IPS-NIHi11 (cell line): ENCODE measurements at regions not wholly inside any gene's neighbourhood (a gene's known extent, or its start where the extent isn't known, plus 50 kb on each side); places are given as distances from the start of the nearest gene placed in this dataset.
"Not testable (repeated sequence)": the region's sequence is repeated elsewhere in the genome, so short reads cannot be mapped to it uniquely, and the experiment has no call there.

Experiments
- DNase-seq: peaks from one replicate; pipeline ENCODE4 v3.0.0; 2012; ENCODE audit warnings: mixed read lengths, low spot score

DNA sequence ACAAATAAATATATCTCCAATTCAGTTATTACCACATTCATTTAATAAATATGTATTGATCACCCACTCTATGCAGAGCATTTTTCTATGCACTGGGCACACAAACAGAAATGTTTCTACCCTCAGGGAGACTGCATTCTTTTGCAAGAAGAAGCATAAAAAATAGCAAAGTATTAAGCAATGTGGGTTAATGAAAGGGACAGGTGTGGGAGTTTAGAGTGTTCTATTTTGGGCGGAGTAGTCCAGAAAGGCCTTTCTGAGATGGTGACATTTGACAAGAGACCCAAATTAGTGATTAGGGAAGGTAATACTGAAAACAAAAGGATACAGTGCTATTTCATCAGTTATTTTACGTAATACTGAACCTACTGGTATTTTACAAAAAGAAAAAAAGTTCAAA, 394.3 kb upstream of the CHST9 start:
- DNase-seq: no peak

DNA sequence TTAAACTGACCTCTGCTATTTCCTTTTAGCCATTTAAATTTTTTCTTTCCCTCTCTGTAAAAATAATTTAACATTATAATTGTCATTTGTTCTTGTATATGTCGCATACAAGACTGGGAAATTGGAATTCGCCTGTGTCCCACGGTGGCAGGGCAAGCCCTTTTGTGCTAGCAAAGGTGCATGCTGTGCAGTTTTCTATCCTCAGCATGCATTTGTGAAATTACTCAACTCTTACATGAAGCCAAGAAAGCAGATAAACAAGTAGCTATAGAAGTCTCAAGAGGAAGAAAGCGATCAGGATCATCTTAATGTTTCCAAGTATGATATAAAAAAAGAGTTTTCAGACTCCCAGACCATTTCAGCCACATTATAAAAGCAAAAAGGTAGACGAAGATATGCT, 392.6 kb upstream of the CHST9 start:
- DNase-seq: no peak

DNA sequence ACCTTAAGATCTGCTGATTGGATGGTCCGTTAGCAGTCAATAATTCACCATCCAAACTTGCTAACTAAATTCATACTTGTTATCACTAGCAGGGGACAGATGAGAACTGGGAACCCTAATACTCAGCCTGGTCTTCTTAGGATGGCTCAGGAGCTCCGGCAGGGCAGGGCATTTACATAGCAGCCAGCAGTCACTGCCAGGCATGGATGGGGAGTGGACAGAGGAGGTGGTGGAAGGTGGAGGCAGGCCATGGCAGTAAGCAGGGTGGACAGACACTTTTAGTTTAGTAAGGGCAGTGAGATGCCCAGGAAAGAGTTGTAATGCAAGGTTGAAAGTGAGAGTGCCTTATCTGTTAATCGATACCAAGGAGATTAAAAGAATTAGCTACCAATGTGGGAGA, 392.2 kb upstream of the CHST9 start:
- DNase-seq: peak; percentile 16

DNA sequence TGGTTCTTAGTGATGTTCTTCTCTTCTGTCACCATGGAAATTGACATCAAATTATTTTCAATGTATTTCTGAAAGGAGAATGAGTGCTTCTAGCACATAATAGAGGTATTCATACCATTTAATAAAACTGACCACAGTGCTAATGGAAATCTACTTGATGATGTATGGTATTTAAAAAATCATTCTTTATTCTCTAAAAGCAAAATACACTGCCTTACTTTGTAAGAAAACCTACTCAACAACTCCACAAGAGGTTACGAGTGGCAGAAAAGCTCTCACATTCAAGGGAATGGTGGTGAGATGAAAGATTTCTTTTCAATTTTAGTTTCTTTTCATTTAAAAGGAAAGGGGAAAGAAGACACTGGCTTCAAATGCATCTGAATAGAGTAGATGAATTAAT, 382.3 kb upstream of the CHST9 start:
- no peak for DNase-seq

DNA sequence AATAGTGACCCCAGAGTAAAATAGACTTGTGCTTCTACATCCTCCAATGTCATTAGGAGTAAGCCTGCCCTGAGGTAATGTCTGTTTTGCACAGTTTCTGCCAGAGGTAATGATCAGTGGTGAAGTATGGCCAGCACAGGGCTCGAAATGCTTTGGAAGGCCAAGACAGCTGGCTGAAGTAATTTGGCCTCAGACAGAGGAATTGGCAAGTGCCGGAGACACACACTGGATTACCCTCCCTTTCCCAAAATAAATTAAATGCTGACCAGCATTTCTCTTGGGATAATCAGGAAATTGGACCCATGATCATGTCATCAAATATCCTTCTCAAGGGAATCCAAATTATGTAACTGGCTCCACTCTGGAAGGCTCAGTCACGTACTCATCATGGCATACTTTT, 379.0 kb upstream of the CHST9 start:
- no peak for DNase-seq

DNA sequence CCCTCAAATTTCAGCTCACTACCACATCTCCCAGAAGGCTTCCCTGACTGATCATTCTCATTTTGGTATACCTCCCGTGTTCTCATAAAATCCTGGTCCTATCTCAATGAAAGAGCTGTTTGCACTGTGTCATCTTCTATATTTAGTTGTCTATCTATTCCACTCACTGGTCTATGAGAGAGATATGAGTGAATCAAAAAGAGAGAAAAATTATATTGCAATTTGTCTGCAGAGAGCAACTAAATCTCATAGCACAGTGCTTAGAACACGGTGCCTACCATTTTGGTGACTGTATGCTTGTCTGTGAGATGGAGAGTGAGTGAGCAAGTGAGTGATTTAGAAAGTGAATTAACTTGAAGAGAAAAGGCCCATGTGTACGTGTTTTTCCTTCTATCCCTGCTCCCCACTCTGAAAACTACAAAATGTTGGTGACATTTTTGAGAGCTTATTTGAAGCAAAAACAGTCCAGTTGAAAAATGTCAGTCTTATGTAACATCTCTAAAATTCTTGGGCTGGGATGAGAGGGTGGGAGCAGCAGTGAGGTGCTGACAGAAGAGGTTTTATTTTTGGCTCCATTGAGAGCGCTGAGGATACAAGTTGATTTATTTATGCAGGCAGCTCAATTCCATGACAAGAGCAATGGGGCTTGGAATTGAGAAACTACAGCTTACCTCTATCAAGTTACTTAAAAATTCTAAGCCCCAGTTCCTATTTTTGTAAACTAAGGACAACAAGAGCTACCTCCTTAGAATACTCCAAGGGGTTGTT, 373.5 kb upstream of the CHST9 start:
- no peak for DNase-seq

DNA sequence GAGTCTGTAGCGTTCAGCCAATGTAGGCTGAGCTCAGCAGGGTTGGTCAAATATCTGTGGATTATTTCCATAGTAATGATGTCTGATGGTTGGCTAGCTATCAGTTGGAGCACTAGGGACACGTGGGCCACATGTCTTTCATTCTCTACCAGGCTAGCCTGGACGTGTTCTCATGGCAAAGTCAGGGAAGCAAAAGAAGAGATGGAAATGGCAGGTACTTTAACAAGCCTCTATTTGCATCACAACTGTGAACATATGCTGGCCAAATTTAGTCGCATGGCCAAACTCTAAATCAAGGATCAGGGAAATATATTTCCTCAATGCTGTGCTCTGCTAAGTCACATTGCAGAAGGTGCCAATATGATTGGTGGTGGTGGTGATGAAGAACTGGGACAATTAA, 371.6 kb upstream of the CHST9 start:
- no peak for DNase-seq

DNA sequence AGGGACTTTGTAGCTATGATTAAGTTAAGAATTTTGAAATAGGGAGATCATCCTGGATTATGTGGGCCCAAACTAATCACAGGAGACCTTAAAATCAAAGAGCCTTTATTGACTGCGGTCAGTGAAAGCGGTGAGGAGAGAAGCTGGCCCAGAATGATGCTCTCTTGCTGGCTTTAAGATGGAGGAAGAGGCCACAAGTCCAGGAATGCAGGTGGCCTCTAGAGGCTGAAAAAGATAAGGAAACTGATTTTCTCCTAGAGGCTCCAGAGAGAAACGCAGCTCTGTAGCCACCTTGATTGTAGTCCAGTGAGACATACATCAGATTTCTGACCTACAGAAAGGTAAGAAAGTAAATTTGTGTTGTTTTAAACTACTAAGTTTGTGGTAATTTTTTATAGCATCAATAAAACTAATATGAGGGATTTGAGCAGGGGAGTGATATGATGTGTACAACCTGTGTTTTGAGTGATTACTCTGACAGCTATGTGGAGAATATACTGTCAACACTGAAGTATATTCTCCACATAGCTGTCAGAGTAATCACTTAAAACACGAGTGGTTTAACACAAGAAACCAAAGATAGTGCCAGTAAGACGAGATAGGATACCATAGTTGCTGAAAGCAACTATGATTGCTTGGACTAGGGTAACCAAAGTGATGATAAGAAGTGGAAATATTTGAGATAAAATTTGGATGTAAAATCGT, 364.4 kb upstream of the CHST9 start:
- DNase-seq: no peak

DNA sequence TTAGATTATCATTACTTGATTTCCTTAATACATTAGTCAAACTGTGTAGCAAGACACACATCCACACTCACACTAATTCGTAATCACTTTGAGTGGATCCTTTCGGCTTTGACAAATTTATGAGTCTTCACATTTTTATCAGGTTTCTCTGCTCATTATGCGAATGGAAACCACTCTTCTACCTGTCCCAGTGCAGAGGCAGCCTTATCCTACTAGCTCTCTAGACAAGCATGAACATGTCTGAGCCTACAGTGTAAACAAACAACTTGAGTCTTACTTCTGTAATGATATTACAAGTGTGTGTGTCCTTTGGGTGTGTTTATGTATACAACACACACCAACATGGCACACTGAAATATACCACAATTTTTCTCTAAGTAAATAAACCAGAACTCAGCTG, 361.9 kb upstream of the CHST9 start:
- DNase-seq: no peak

DNA sequence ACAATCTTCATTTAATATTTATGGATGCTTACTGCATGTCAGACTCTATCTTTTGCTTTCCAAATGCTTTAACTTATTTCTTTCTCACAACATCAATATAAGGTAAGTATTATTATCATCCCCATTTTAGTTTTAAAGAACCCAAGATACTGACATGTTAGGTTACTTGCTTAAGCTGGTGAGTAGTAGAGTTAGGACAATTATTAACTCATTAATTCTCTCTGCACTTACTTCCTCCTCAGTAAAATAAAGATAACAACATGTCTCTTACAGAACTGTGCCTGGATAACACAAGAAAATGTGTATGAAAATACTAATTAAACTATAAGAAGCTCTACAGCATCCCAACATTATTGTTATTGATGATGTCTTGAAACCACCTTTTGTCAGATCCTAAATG, 359.1 kb upstream of the CHST9 start:
- DNase-seq: no peak

DNA sequence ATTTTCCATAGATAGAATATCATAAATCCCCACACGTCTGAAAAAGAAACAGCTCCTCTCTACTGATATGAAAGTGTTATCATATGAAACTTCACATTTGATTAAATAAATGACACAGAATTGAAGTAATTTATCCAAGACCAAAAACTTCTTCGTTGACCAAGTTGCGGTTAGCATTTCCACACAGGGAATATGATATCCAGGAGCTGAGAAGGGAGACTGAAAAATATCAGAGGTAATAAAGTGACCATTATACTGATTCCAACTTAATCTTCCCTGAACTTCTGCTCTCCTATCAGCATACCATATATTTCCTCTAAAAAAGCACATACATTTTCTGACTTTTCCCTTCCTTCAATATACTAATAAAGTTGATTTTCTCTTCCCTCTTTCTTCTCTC, 356.2 kb upstream of the CHST9 start:
- DNase-seq: no peak

DNA sequence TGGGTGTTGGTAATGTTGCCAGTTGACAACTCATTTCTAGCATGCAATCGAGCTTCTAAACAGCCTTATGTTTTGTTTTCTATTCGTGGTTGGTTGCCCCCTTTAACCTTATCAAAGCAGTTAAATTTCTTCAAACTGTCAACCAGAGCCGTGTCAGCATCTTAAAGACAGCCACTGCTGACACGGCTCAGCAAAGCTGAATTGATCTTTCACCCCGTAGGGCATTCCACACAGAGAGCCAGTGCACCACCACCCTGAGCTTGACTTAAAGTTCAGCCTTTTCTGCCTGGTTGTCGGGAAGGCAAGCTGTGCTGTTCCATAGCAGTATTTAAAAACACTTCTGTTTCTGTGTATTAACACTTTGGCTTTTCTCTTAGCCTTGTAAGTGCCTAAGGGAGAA, 355.0 kb upstream of the CHST9 start:
- DNase-seq: peak; percentile 44

DNA sequence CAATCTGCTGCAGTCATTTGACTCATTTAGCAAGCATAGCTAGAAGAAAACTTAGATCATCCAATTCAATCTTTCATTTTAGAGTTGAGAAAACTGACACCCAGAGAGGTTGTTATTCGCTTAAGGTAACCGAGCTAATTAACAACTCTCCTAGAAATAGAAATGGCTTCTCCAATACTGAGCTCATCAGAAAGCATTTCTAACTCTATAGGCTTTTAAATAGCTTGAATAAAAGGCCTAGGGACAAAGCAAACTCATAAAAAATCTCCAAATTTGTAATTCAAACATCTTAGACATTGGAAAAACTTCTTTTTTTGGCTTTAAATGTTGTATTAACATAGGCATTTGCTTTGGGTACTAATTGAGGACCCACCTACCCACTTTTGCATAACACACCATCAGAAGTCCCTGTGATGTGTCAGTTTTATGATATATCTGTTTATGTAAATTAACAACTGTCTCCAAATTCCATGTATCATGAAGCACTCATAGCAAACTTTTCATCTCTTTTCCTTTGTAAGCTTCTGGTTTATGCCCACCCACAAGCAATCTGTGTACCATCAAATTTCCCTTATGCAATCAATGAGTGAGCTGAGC, 343.9 kb upstream of the CHST9 start:
- DNase-seq: no peak

DNA sequence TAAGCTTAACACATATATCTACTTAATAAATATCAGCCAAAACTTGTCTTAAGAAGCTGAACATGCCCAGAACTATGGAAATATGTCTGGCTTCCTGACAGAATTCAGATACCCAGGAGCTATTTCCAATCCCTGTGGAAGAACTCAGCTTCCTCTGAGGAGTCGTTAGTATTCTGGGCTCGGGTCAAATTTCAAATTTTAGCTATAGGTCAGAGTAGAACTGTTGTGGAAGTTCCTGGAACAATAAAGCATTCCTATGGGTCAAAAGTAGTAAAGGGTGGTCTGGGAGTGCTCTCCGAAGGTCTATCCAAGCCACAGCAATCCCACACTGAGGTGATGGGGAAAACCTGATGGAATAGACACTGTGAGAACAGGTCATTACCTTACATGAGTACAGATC, 342.7 kb upstream of the CHST9 start:
- no peak for DNase-seq

DNA sequence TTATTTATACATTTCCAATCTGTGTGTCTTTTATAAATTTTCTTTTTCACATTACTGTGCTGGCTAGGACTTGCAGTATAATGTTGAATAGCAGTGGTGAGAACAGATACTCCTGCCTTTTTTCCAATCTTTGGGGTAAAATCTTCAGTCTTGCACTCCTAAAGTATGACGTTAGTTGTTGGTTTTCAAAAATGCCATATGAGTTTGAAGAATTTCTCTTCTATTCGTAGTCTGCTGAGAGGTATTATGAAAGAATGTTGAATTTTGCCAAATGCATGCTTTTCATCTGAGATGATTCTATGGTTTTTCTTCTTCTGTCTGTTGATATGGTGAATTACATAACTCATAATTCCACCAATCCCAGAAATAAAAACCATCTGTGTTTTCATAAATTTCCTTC, 335.3 kb upstream of the CHST9 start:
- DNase-seq: no peak

DNA sequence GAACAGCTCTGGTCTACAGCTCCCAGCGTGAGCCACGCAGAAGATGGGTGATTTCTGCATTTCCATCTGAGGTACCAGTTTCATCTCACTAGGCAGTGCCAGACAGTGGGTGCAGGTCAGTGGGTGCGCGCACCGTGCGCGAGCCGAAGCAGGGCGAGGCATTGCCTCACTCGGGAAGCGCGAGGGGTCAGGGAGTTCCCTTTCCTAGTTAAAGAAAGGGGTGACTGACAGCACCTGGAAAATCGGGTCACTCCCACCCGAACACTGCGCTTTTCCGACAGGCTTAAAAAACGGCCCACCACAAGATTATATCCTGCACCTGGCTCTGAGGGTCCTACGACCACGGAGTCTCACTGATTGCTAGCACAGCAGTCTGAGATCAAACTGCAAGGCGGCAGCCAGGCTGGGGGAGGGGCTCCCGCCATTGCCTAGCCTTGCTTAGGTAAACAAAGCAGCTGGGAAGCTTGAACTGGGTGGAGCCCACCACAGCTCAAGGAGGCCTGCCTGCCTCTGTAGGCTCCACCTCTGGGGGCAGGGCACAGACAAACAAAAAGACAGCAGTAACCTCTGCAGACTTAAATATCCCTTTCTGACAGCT, 325.0 kb upstream of the CHST9 start:
- not testable (repeated sequence) for DNase-seq

DNA sequence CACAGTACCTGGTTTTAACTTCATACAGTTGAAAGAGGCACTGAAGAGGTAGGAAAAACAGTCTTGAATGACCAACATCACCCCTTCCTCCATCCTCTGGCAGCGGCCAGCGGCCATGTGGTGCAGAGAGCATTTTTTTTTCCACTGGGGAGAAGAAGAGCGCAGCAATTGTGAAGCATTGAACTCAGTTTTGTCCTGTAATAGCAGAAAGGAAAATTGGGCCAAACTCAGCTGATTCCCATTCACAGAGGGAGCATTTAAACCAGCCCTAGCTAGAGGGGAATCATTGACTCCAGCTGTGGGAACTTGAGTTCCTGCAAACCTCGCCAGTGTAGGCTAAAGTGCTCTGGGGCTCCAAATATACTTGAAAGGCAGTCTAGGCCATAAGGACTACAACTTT, 316.6 kb upstream of the CHST9 start:
- no peak for DNase-seq

DNA sequence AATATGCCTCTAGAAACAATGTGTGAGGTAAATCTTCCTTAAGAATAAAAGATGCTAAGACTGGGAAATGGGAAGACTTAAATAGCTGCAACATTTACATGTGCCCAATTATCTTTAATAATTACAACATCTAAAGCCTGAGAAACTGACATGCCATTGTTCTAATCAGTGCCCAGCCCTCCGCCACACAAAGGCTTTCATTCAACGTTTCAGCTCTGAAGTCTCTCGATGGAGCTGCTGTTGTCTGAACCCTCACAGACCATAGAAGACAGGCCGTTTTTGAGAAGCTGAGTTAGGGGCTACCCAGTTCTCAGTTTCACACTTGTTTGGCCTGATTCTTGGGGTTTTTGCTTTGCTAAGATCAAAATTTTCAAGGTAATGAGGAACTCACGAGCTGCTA, 315.4 kb upstream of the CHST9 start:
- no peak for DNase-seq

DNA sequence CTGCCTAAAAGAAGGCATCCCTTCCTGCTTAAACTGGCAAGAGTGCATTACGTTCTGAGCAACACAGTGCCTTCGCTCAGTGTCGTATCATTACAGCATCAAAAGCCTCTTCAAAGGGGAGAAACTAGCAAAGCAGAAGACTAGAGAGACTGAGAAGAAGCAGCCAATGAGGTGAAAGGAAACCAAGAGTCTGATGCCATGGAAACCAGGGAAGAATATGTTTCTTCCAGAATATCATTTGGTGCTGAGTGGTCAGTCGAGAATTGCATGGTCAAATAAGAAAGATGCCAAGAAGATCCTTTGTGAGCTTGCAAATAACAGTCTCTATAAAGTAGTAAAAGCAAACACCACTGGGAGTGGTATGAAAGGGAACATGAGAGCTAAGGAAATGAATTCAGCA, 312.1 kb upstream of the CHST9 start:
- DNase-seq: no peak

DNA sequence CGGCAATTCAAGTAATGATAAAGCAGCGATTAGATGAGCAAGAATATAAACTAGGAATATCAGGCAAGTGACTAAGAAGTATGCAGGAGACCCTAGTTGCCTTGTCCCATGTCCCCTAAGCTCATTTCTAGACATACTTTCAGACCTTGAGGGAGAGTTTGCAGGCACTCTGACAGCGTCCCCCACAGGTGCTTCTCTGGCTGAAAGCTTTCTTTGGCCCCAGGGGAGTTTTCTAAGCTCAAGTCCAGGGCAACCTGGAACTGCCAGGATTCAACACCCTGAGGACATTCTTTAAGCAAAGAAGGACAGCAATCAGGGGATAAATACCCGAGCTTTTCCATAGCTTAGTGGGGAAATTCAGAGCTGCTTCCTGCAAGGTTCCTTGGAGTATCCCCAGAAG, 308.1 kb upstream of the CHST9 start:
- no peak for DNase-seq

DNA sequence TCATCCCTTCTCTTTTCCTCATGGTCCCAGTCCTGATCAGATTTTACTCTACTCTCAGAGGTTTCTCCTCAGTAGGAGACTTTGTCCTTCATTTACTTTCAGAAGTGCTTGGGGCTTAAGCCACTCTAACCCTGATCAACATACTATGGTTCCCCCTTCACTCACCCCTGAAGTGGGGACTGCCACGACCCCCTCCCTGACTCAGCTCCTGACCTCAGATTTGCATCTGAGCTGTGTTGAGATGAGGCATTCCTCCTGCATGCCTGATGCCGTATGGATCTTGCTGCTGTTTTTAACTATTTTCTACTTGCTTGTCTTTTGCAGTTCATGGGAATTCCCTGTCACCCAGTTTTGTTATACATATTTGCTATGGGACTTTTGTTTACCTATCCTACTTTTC, 306.7 kb upstream of the CHST9 start:
- peak; percentile 10 for DNase-seq

DNA sequence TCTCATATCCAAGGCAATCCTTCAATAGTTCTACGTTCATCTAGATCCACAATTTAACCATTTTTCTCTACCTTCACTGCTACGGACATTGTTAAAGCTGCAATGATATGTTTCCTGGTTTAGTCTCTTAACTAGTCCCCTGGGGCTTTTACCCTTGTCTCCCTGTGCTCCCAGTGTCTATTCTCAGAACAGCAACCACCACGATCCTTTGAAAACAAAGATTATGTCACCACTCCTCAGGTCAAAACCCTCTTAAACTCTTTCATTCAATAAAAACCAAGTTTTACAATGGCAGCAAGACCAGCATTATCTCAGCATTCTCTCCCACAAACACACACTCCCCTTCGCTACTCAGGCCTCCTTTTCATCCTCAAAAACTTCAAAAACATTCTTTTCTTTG, 298.2 kb upstream of the CHST9 start:
- no peak for DNase-seq

DNA sequence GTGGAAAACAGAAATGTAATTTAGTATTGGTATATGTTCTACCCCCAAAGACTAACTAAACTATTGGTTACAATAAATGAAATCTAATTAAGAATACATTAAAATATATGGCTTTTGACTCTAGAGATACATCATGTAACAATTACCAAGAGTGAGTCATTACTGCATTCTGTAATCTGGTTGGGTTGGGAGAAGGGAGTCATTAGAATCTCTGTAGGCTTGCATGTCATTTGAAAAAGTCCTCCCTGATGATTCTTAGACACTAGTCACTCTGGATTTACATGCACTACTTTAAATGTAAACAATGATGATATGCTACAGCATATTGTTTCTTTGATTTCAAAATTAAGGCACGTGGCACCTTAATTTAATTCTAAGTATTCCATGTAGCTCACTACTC, 293.4 kb upstream of the CHST9 start:
- DNase-seq: no peak
